Esophagus muscularis mucosa (tissue), 4 donors: ENCODE measurements at regions not wholly inside any gene's neighbourhood (a gene's known extent, or its start where the extent isn't known, plus 50 kb on each side); places are given as distances from the start of the nearest gene placed in this dataset.

Source experiments
- EP300 ChIP-seq: sonication (generic); formaldehyde crosslinking; IDR thresholded peaks from one replicate; pipeline ENCODE4 v1.6.1; 2017; ENCODE audit warnings: antibody characterized with exemption
- POLR2A ChIP-seq: fragments of 450-650 bp; IDR thresholded peaks from one replicate; pipeline ENCODE4 v1.6.1; 2017; ENCODE audit warnings: antibody characterized with exemption, moderate library complexity, mild to moderate bottlenecking, low read depth
- POLR2AphosphoS5 ChIP-seq, 2 donors: sonication (generic); formaldehyde crosslinking; IDR thresholded peaks; one replicate each; pipeline ENCODE4 v1.6.1; 2017; ENCODE audit warnings: antibody characterized with exemption in 2 of 2
- TF ChIP-seq, protein P1 (sequence below), 3 experiments: fragments of 200-600 bp in 2 of 3; fragments of 450-650 bp in 1 of 3; sonication (generic) in 2 of 3; IDR thresholded peaks; one replicate each; pipeline ENCODE4 v1.5.1; 2017 to 2019; ENCODE audit warnings: antibody characterized with exemption in 3 of 3, mild to moderate bottlenecking in 2 of 3, moderate library complexity in 1 of 3

DNA sequence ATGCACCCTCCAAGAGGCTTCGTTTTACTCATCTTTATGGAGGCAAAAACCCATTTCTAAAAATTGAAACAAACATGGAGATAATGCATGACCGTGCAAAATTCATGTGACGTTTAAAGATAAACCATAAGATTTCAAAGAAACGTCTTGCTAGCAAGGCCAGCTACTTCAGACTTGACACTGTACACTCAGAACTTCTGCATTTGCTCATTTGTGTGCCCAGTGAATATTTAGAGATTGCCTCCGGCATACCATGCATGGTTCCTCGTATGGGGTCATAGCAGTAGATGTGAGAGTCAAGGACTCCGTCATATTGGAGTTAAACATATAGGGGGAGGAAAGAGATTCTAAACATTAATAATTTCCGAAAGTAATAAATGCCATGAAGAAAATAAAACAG lies 78.6 kb upstream of the NEURL1B start:
- TF ChIP-seq, protein P1, sequence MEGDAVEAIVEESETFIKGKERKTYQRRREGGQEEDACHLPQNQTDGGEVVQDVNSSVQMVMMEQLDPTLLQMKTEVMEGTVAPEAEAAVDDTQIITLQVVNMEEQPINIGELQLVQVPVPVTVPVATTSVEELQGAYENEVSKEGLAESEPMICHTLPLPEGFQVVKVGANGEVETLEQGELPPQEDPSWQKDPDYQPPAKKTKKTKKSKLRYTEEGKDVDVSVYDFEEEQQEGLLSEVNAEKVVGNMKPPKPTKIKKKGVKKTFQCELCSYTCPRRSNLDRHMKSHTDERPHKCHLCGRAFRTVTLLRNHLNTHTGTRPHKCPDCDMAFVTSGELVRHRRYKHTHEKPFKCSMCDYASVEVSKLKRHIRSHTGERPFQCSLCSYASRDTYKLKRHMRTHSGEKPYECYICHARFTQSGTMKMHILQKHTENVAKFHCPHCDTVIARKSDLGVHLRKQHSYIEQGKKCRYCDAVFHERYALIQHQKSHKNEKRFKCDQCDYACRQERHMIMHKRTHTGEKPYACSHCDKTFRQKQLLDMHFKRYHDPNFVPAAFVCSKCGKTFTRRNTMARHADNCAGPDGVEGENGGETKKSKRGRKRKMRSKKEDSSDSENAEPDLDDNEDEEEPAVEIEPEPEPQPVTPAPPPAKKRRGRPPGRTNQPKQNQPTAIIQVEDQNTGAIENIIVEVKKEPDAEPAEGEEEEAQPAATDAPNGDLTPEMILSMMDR (IDR thresholded peaks at IDR 0.05): no peak
- TF ChIP-seq EP300: no peak
- TF ChIP-seq POLR2A: no peak
- no peak for TF ChIP-seq POLR2AphosphoS5 (IDR thresholded peaks at IDR 0.05)
